DND-41 (cell line): ENCODE measurements at regions not wholly inside any gene's neighbourhood (a gene's known extent, or its start where the extent isn't known, plus 50 kb on each side); places are given as distances from the start of the nearest gene placed in this dataset.

Experiments
- CTCF ChIP-seq: IDR thresholded peaks from 2 replicates; pipeline ENCODE4 v1.5.1; 2012; ENCODE audit warnings: borderline replicate concordance, low read length, moderate library complexity, mild to moderate bottlenecking; ENCODE audit not compliant: poor library complexity, severe bottlenecking; ENCODE audit errors: extremely low read depth
- EZH2 ChIP-seq: IDR thresholded peaks from 3 replicates; pipeline ENCODE4 v1.6.1; 2012; ENCODE audit warnings: borderline replicate concordance, low read depth, mild to moderate bottlenecking, moderate library complexity, low read length, inconsistent platforms; ENCODE audit not compliant: severe bottlenecking

GRCh38 chr10:44468965-44469364 lies 84.1 kb upstream of the CXCL12 start:
- TF ChIP-seq CTCF (no peak), EZH2 (no peak)
